Trophoblast cell (in vitro differentiated cells and primary cell): ENCODE measurements at regions not wholly inside any gene's neighbourhood (a gene's known extent, or its start where the extent isn't known, plus 50 kb on each side); places are given as distances from the start of the nearest gene placed in this dataset.
"Not testable (repeated sequence)": the region's sequence is repeated elsewhere in the genome, so short reads cannot be mapped to it uniquely, and the experiment has no call there.

Source experiments
- DNase-seq, 2 donors: peaks; one replicate each; pipeline ENCODE4 v3.0.0-alpha.2; 2016
- H2AFZ ChIP-seq: 2 replicates; pipeline ENCODE4 v1.6.1; 2013; ENCODE audit warnings: low read length, moderate library complexity, mild to moderate bottlenecking; ENCODE audit not compliant: insufficient read depth, poor library complexity
- H2AK5ac ChIP-seq: 2 replicates; pipeline ENCODE4 v1.6.1; 2013; ENCODE audit warnings: mild to moderate bottlenecking, low read length
- H2BK120ac ChIP-seq: 2 replicates; pipeline ENCODE4 v1.6.1; 2013; ENCODE audit warnings: low read length, mild to moderate bottlenecking, moderate library complexity; ENCODE audit not compliant: insufficient read depth, poor library complexity
- H2BK12ac ChIP-seq: 2 replicates; pipeline ENCODE4 v1.6.1; 2013; ENCODE audit warnings: mild to moderate bottlenecking, low read length, moderate library complexity
- H2BK5ac ChIP-seq: 2 replicates; pipeline ENCODE4 v1.6.1; 2013; ENCODE audit warnings: low read length, low read depth, moderate library complexity, mild to moderate bottlenecking; ENCODE audit not compliant: poor library complexity
- H3K14ac ChIP-seq: 2 replicates; pipeline ENCODE4 v1.6.1; 2013; ENCODE audit warnings: mild to moderate bottlenecking, low read length
- H3K18ac ChIP-seq: 2 replicates; pipeline ENCODE4 v1.6.1; 2013; ENCODE audit warnings: mild to moderate bottlenecking, low read length
- H3K23ac ChIP-seq: 2 replicates; pipeline ENCODE4 v1.6.1; 2013; ENCODE audit warnings: low read length
- H3K27ac ChIP-seq: 2 replicates; pipeline ENCODE4 v1.5.1; 2013; ENCODE audit warnings: low read depth, mild to moderate bottlenecking, inconsistent platforms, low read length, moderate library complexity
- H3K27me3 ChIP-seq: 2 replicates; pipeline ENCODE4 v1.6.1; 2013; ENCODE audit warnings: inconsistent platforms, mild to moderate bottlenecking, low read length, moderate library complexity; ENCODE audit not compliant: insufficient read depth
- H3K36me3 ChIP-seq, 2 experiments: 1 replicate in 1 of 2; 2 replicates in 1 of 2; pipeline ENCODE4 v1.6.1; 2013; ENCODE audit warnings: low read length in 2 of 2, mild to moderate bottlenecking in 2 of 2, moderate library complexity in 1 of 2; ENCODE audit not compliant: insufficient read depth in 2 of 2, control insufficient read depth in 1 of 2
- H3K4ac ChIP-seq: 2 replicates; pipeline ENCODE4 v1.6.1; 2013; ENCODE audit warnings: low read depth, mild to moderate bottlenecking, low read length, moderate library complexity
- H3K4me1 ChIP-seq, 2 experiments: 1 replicate in 1 of 2; 2 replicates in 1 of 2; pipeline ENCODE4 v1.6.1; 2013; ENCODE audit warnings: low read length in 2 of 2, mild to moderate bottlenecking in 2 of 2, moderate library complexity in 1 of 2; ENCODE audit not compliant: insufficient read depth in 2 of 2, control insufficient read depth in 1 of 2
- H3K4me2 ChIP-seq: 2 replicates; pipeline ENCODE4 v1.6.1; 2013; ENCODE audit warnings: inconsistent platforms, mild to moderate bottlenecking, low read length, moderate library complexity
- H3K4me3 ChIP-seq: 2 replicates; pipeline ENCODE4 v1.5.1; 2013; ENCODE audit warnings: mild to moderate bottlenecking, low read depth, low read length, inconsistent platforms
- H3K79me1 ChIP-seq: one replicate; pipeline ENCODE4 v1.6.1; 2013; ENCODE audit warnings: low read length
- H3K79me2 ChIP-seq: 2 replicates; pipeline ENCODE4 v1.6.1; 2013; ENCODE audit warnings: low read length, mild to moderate bottlenecking; ENCODE audit not compliant: control insufficient read depth, insufficient read depth, poor library complexity
- H3K9ac ChIP-seq: 2 replicates; pipeline ENCODE4 v1.6.1; 2013; ENCODE audit warnings: mild to moderate bottlenecking, low read length
- H3K9me3 ChIP-seq: 2 replicates; pipeline ENCODE4 v1.6.1; 2013; ENCODE audit warnings: low read depth, mild to moderate bottlenecking, control low read depth, inconsistent platforms, low read length; ENCODE audit not compliant: insufficient read depth
- H4K12ac ChIP-seq: 2 replicates; pipeline ENCODE4 v1.6.1; 2013; ENCODE audit warnings: low read depth, mild to moderate bottlenecking, low read length, moderate library complexity
- H4K8ac ChIP-seq: 2 replicates; pipeline ENCODE4 v1.6.1; 2013; ENCODE audit warnings: low read depth, mild to moderate bottlenecking, low read length, moderate library complexity
- H4K91ac ChIP-seq: one replicate; pipeline ENCODE4 v1.6.1; 2013; ENCODE audit warnings: low read depth, mild to moderate bottlenecking, low read length, moderate library complexity
- WGBS: extraction: QIAGEN DNeasy Blood & Tissue Kit; methylation state at CpG from one replicate; pipeline ENCODE4 v1.1.7; 2013; ENCODE audit warnings: missing lambda C conversion rate; ENCODE audit not compliant: insufficient read length, insufficient coverage; ENCODE audit errors: extremely low coverage; 5-methylcytosine and 5-hydroxymethylcytosine counted together

DNA sequence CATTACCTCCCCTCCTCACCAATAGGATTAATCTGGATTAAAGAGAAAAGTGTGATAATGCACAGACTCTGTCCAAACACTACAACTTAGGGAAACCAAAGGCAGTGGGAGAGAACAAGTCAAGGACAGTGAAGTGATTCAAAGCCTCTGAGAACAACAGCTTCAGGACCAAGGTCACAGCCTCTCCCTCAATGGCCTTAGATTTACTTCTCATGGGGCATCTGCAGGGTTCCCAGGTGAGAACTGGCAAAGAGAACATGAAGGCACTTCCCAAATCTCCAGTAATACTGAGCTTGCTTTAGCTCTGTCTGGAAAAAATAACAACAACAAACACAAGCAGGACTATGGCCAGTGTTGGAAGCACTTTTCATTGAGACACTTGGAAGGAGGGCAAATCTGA lies 99.8 kb upstream of the GOLGA6L22 start:
- not testable (repeated sequence) for H3K27ac ChIP-seq, H3K4me2 ChIP-seq, H3K18ac ChIP-seq, H3K36me3 ChIP-seq, H4K12ac ChIP-seq, H4K91ac ChIP-seq, H3K79me2 ChIP-seq, H3K9ac ChIP-seq, H2AFZ ChIP-seq, H3K23ac ChIP-seq, H3K27me3 ChIP-seq, H3K9me3 ChIP-seq, H3K4me1 ChIP-seq, H2BK5ac ChIP-seq, H3K79me1 ChIP-seq, H2BK120ac ChIP-seq, H3K14ac ChIP-seq, H3K4ac ChIP-seq, H4K8ac ChIP-seq, DNase-seq, H2AK5ac ChIP-seq, H2BK12ac ChIP-seq, H3K4me3 ChIP-seq

DNA sequence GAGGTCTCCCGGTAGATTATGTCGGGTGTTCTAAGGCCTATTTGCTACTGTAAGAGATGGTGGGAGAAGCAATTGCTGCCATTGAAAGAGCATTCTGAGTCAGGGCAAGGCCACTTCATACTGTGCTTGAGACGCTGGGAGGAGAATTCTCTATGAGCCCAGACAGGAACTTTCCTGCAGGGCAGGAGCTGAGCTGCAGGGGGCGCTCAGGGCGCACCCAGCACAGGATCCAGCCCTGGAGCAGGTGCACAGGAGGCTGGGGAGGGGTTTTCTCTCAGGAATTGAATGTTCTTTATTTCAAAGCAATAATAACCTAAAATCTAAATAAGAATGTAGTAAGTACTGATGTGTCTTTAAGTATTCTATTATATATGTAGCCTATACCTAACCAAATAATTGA lies 99.1 kb upstream of the GOLGA6L22 start:
- H3K4me1 ChIP-seq, H3K14ac ChIP-seq, H2BK5ac ChIP-seq, H4K8ac ChIP-seq, H3K4me2 ChIP-seq, H4K91ac ChIP-seq, H3K9me3 ChIP-seq, H3K9ac ChIP-seq, H2BK12ac ChIP-seq, H2AFZ ChIP-seq, H3K4ac ChIP-seq, H2BK120ac ChIP-seq, DNase-seq, H4K12ac ChIP-seq, H3K79me1 ChIP-seq, H2AK5ac ChIP-seq, H3K27ac ChIP-seq, H3K79me2 ChIP-seq, H3K23ac ChIP-seq, H3K4me3 ChIP-seq, H3K27me3 ChIP-seq, H3K36me3 ChIP-seq, H3K18ac ChIP-seq: not testable (repeated sequence)
- no CpG with 5 or more reads among the region's 5 CpGs for WGBS

DNA sequence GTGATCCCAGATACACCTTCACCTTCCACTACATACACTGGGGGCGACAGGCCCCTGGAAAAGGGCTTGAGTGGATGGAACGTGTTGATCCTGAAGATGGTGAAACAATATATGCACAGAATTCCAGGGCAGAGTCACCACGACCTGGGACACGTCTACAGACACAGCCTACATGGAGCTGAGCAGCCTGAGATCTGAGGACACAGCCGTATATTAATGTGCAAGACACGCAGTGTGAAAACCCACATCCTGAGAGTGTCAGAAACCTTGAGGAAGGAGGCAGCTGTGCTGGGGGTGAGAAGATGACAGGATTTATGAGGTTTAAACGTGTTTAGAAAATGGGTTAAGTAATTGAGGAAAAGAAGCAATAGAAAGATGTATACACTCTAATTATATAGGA lies 98.0 kb upstream of the GOLGA6L22 start:
- not testable (repeated sequence) for H2BK120ac ChIP-seq, H3K79me1 ChIP-seq, H3K27ac ChIP-seq, H4K12ac ChIP-seq, H3K18ac ChIP-seq, H3K4ac ChIP-seq, H2AK5ac ChIP-seq, H2BK12ac ChIP-seq, H4K8ac ChIP-seq, DNase-seq, H3K14ac ChIP-seq, H3K79me2 ChIP-seq, H3K9me3 ChIP-seq, H2AFZ ChIP-seq, H3K4me1 ChIP-seq, H3K4me2 ChIP-seq, H3K9ac ChIP-seq, H2BK5ac ChIP-seq, H3K27me3 ChIP-seq, H4K91ac ChIP-seq, H3K36me3 ChIP-seq, H3K23ac ChIP-seq, H3K4me3 ChIP-seq
- WGBS: no CpG with 5 or more reads among the region's 7 CpGs

DNA sequence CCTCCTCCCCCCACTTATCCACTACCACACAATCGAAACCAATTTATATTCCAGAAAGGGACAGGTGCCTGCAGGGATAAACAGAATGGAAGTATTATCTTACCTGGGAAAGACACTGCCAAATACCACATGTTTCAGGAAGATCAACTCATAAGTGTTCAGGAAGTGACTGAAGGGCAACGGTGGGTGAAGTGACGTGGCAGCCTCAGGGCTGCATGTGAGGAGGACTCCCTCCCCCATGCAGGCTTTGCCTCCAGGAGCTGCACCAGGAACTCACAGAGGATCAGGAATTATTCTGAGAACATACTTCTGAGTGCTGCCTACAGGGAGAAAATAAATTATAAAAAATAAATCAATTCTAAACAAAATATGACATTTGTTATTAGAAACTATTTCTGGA lies 96.2 kb upstream of the GOLGA6L22 start:
- H3K9ac ChIP-seq, H3K14ac ChIP-seq, H2AFZ ChIP-seq, H3K18ac ChIP-seq, H4K12ac ChIP-seq, H3K4me2 ChIP-seq, H3K4me1 ChIP-seq, H3K36me3 ChIP-seq, H3K4ac ChIP-seq, DNase-seq, H3K4me3 ChIP-seq, H3K9me3 ChIP-seq, H2BK12ac ChIP-seq, H3K27ac ChIP-seq, H3K79me1 ChIP-seq, H3K79me2 ChIP-seq, H2BK120ac ChIP-seq, H4K91ac ChIP-seq, H4K8ac ChIP-seq, H3K27me3 ChIP-seq, H2BK5ac ChIP-seq, H3K23ac ChIP-seq, H2AK5ac ChIP-seq: not testable (repeated sequence)
- WGBS: no CpG with 5 or more reads among the region's 3 CpGs
